GM19351 (cell line): ENCODE measurements at regions not wholly inside any gene's neighbourhood (a gene's known extent, or its start where the extent isn't known, plus 50 kb on each side); places are given as distances from the start of the nearest gene placed in this dataset.
"Not testable (repeated sequence)": the region's sequence is repeated elsewhere in the genome, so short reads cannot be mapped to it uniquely, and the experiment has no call there.

Source experiments
- ATAC-seq: cut with Tn5 transposase; IDR thresholded peaks from one replicate; pipeline ENCODE4 v1.9.1; 2021; ENCODE audit warnings: mild to moderate bottlenecking, moderate library complexity; ENCODE audit not compliant: unreplicated experiment

DNA sequence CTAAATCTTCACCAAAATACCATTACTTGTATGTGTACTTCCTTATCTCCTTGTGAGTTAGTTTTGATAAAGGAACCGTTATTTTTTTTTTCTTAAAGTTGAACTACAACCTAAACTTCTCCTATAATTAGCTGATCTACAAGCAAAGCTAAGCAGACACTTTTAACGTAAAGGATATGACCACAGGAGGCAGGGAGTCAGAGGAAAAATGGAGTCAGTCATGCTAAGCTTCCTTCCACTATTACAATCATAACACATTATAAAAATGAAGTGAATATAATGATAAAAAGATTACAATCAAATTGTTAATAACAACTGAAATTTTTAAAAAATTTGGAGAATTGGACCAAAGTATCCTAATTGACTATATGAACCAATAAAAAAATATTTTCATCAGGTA lies 892.6 kb downstream of the KCNT2 start:
- no peak for ATAC-seq

DNA sequence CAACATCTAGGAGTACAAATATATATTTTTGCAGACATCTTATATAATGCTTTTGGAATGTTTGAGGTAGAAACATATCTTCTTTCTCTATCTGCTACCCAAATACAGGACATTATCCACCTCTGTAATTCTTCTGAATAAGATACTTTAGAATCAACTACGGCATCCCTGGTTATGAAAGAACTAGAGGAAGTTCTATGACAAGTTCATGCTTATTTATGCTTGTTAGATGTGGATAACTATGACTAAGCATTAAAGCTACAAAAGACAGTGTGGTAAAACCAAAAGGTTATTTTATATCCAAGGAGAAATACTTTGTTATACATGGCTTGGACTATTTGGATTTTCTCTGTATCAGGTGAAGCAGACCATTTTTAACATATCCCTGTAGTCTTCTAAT lies 894.0 kb downstream of the KCNT2 start:
- no peak for ATAC-seq

DNA sequence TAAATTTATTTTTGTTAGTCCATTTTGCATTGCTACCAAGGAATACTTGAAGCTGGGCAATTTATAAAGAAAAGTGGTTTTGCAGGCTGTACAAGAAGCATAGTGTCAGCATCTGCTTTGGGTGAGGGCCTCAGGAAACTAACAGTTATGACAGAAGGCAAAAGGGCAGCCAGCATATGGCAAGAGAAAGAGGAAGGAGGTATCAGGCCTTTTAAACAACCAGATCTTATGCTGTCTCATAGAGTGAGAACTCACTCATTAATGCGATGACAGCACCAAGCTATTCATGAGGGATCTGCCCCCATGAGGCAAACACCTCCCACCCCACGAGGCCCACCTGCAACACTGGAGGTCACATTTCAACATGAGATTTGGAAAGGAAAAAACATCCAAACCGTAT lies 898.4 kb downstream of the KCNT2 start:
- no peak for ATAC-seq

DNA sequence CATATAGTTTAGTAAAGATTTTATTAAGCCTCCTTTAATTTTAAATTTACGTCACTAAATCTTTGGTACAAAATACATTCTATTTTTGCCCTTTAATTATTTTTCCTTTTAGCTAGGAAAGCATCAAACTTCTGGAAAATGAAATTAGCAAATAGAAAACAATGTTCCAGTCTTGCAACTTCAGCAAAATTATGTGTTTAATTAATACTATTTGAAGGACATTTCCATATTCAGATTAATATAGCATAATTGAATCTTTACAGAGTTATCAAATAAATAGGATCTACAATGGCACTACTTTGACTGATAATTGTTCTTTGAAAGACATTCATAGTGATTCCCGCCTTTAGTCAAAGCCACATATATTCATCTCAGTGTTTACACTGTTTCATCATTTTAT lies 904.2 kb downstream of the KCNT2 start:
- no peak for ATAC-seq

DNA sequence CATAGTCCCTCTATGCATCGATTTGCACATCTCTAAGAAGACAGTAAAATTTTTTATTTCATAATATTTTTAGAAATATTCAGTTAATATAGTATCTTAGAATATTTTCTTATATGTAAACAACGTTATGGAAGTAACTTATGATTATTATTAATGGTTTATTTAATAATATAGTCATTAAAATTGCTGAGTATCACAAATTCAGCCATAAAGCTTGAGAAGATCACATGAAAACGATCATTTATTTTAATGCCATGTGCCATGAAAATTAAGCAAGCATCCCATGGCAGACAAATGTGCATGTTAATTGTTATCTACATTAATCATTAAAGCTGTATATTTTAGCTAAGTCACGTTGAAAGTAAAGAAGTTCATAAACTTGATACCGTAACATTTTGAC lies 907.1 kb downstream of the KCNT2 start:
- ATAC-seq: no peak

DNA sequence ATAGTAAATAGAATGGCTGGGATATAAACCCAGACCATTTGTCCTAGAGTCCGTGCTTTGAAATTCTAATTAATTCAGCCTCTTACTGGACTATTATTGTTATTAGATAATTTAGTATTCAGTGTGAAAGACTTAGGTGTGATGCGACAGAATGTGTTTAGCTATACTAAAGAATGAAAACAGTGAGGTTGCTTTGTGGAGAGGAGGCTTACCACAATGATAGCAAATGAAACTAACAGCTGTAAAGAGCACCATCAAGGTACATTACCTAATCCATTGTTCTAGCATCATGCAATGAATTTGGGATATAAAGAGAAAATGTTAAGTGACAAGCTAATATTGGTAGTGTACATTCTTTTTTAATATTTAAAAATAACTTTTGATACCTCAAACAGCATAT lies 911.1 kb downstream of the KCNT2 start:
- ATAC-seq: peak; percentile 98

DNA sequence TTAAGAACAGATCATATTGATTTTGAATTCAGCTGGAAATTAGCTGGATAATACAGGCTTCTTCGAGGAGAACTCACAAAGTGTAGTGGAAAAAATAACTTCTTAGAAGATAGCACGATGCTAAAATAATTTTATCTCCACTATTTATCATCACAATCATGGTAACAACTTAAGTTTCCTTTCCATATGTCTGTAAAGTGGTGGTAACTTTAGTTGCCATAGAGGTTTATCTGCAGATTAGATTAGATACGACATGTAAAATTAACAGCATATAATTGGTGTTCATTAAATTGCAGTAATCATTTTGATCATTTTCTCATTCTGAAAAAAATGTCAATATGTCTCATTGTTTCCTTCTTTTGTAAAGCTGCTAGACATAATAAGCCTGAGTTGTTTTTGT lies 921.5 kb downstream of the KCNT2 start:
- no peak for ATAC-seq

DNA sequence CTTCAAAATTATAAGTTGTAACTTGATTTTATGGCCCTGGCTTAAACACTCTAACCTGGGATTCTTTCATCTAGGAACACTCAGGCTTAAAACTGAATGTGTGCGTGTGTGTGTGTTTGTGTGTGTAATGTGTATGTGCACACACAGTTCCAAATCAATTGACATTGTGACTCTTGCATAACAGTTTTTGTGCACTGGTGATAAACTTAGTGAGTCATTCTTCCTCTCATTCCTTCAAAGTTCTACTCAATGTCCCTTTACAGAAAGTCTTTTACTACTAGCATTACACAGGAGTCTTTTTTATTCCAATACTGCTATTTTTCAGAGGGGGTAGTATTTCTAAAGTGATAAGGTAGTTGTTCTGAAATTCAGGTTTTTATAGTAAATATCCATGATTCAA lies 943.6 kb downstream of the KCNT2 start:
- ATAC-seq: no peak

DNA sequence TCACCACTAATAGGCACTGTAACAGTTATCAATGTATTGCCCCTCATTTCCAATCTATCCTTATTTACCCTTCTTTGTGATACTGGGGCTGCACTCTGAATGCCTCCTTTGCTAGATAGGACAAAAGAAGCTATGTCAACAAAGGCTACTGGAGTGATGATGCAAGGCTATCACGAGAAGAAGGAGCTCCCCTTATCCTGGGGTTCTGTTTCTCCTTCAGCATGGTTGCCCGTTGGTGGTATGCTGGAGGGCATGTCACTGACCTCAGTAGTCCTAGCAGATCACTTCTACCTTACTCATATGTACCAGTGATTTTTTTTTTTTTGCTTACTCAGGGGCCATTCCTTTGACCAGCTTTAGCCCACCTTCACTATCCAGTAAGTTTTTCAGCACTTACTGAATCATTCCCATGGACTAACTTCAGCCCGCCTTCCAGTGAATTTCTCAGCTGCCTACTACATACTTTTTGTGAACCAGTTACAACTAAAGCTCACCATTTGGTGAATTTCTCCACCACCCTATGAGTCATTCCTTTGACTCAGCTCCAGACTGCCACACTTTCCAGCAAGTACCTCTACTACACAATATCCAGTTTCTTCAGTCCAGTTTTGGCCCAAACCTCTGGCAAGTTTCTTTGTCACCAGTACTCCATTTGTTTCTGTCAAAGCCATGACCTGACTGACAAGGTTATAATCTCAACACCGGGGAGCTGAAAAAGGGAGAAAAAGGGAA lies 944.5 kb downstream of the KCNT2 start:
- no peak for ATAC-seq

DNA sequence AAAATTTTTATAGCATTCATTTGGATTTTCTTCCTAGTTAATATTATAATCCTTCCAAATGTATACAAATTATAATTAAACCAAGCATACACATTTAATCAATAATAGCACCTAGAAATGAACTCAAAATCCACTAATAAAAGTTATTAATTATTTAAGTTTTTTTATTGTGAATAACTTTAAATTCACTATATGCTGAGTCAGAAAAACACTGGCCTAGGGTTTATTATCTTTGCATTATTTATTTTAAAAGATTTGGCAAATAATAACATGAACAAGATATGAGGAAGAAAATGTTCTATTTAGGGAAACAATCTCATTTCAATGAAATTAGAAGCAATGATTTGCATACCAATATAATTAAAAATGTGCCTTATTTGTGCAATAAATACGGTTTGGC lies 951.5 kb downstream of the KCNT2 start:
- ATAC-seq: no peak

DNA sequence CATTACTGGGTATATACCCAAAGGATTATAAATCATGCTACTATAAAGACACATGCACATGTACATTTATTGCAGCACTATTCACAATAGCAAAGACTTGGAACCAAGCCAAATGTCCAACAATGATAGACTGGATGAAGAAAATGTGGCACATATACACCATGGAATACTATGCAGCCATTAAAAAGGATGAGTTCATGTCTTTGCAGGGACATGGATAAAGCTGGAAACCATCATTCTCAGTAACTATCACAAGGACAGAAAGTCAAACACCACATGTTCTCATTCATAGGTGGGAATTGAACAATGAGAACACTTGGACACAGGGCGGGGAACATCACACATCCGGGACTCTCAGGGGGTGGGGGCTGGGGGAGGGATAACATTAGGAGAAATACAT lies 959.4 kb downstream of the KCNT2 start:
- not testable (repeated sequence) for ATAC-seq

DNA sequence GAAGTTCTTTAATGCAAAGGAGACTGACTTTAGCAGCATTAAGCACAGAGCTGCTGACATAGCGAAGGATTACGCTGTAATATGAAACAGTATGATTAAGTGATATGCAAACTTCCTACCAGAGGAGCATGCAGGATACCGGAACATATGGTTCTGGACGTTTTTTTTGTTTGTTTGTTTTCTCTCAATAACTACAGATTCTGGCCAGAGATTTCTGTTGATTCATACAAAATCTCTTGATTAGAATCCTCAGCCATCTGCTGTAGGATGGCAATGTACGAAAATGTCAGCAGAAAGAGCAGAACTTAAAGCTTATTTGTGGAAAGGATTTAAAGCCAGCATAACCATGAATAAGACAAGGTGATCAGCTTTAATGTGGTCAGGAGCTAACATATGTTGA lies 970.7 kb downstream of the KCNT2 start:
- ATAC-seq: no peak

DNA sequence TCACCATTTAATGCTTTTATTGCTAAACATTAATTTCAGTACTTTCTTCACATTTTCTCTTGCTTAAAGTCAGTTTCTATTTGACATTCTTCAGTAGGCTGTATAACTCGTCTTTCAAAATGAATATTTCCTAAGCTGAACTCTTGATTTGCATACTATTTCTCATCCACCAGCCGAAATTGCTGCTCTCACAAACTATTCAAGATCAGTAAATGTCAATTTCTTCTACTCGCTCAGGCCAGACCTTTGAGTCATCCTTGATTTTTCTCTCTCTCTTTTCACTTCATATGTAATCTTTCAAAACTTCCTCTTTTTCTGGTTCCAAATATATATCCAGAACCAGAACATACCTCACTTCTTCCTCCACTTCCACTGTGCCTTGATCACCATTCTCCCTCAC lies 990.0 kb downstream of the KCNT2 start:
- ATAC-seq: no peak

DNA sequence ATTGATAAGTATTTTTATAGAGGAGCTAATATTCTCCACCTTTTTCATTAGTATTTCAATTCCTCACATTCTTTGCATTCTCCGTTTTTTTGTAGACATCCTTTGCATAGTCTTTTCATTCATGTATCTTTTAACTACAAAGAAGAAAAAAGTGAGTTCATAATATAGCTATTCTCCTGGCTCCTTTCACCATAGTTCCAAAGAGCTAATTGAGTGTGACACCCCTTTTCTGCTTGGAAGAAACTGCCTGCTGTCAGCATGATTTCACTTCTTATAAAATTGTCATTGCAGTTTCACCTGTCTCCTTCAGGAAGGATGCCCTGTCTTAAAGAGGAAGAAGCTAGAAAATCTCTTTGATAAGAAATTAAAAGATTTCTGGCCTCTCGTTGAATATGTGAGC lies 991.1 kb downstream of the KCNT2 start:
- ATAC-seq: no peak

DNA sequence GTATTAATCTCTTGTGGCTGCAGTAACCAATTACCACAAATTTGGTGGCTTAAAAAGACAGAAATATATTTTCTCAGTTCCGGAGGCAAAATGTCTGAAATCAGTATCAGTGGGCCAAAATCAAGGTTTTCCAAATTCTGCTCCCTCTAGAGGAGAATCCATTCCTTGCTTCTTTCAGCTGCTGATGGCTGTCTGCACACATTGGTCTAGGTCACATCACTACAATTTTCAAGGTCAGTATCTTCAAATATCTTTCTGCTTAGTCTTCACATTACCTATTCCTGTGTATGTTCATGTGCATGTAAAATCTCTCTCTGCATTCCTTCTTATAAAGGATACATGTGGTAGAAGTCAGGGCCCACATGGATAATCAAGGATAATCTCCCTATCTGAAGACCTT lies 999.4 kb downstream of the KCNT2 start:
- ATAC-seq: no peak

DNA sequence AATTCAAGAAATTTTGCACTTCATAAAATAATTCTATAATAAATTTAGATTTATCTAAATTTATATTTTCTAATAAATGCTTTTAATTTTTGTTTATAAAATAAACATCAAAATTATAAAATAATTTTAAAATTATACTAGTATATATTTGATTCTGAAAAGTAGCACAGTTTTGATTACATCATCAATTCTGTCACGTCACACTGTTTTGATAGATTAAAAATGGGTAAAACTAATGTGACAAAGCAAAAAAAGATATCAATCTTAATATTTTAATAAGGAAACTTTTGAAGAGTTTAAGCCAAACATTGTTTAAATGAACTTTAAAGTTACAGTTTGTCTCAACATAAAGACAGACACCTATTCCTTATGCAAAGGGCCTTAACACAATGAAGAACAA lies 1001.8 kb downstream of the KCNT2 start:
- ATAC-seq: no peak

DNA sequence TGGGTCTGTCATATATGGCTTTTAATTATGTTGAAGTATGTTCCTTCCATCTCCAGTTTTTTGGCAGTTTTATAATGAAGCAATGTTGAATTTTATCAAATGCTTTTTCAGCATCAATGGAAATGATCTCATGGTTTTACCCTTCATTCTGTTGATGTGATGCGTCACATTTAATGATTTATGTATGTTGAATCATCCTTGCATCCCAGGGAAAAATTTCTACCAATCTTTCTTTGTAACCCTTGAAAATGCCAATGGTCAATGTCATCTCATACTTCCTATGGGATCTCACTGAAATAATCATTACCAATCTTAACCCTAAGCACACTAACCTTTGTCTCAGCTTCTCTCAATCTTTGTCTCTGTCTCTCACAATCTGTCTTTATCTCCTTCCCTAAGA lies 1004.0 kb downstream of the KCNT2 start:
- no peak for ATAC-seq

DNA sequence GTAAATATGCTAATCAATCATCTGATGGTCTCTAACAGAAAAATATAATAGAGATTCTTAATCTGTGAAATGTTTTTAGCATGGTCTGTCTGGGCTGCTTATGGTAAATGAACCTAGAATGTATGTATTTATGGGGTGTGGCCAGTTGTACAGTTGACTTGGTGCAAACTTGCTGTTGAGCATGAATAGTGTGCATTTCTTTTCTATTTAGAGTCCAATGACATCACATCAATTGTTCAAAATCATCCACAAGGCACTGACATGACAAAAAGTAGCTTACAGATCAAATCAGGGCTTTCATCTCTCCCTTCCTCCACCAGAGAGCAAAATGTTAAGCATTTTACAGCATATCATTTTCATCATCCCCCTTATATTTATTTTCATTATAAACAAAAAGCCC lies 1010.3 kb downstream of the KCNT2 start:
- ATAC-seq: no peak

DNA sequence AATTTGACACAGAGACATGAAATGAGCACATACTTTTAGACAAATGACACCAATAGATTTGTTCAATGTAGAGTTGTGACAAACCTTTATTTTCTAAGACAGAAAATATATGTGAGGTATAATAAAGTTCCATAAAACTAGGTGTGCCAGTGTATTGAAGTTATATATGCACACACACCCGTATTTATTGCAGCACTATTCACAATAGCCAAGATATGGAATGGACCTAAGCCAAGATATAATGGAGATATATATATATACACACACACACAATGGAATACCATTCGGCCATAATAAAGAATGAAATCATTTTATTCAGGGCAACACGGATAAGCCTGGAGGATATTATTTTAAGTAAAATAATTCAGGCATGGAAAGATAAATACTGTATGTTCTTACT lies 1013.5 kb downstream of the KCNT2 start:
- no peak for ATAC-seq

DNA sequence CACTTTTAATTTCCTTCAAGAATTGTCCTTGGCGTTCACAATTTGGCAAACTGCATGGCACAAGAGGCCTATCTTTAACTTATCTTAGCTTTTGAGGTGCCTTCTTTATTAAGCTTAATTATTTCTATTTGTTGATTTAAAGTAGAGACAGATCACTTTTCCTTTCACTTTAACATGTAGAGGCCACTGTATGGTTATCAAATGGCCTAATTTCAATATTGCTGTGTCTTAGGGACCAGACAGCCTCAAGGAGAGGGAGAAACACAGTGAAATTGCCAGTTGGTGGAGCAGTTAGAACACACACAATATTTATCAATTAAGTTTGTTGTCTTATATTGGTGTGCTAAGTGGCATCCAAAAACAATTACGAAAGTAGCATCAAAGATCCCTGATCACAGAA lies 1013.9 kb downstream of the KCNT2 start:
- no peak for ATAC-seq

DNA sequence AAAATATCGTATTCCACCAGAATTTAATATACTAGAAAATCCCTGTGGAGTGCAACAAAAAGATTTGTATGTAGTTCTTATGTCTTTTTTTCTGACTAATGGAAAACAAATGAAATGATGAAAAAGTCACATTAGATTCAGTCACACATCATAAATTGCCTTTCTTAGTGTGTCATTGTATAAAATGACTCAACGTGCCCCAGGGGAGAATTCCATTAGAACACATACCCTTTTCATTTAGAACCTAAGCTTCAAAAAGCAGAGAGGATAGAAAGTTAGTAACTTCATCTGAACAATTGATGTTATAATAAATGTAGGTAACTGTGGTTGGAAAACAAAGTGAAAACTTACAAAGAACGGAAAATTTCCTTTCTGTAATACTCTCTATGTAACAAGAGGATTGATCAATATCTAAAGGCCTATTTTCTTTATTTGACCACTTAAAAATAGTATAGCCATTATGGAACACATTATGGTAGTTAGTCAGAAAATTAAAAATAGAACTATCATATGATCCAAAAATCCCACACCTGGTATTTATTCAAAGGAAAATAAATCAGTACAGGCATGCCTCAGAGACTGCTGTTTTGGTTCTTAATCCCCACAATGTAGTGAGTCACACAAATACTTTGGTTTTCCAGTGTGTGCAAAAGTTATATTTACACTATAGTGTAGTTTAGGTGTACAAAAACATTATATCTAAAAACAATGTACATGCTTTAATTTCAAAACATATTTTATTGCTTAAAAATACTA lies 1016.1 kb downstream of the KCNT2 start:
- ATAC-seq: no peak

DNA sequence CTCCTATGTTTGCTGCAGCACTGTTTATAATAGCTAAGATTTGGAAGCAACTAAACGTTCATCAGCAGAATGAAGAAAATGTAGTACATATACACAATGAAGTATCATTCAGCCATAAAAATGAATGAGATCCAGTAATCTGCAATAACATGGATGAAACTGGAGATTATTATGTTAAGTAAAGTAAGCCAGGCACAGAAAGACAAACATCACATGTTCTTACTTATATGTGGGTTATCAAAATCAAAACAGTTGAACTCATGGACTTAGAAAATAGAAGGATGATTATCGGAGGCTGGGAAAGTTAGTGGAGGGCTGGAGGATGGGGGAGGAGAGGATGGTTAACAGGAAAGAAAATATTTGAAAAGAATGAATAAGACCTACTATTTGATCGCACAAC lies 1017.6 kb downstream of the KCNT2 start:
- ATAC-seq: no peak
